HL-60/S4 treated with phorbol 12-myristate 13-acetate at 8.2 ng/mL for 4 days and 3 days (cell line): ENCODE measurements at regions not wholly inside any gene's neighbourhood (a gene's known extent, or its start where the extent isn't known, plus 50 kb on each side); places are given as distances from the start of the nearest gene placed in this dataset.

Experiments used
- in situ Hi-C: fragments of 300-500 bp; cut with MboI; formaldehyde crosslinking; loops from 2 replicates; pipeline ENCODE4 v1.15.0; 2022; ENCODE audit warnings: low sequenced_read_pairs

DNA sequence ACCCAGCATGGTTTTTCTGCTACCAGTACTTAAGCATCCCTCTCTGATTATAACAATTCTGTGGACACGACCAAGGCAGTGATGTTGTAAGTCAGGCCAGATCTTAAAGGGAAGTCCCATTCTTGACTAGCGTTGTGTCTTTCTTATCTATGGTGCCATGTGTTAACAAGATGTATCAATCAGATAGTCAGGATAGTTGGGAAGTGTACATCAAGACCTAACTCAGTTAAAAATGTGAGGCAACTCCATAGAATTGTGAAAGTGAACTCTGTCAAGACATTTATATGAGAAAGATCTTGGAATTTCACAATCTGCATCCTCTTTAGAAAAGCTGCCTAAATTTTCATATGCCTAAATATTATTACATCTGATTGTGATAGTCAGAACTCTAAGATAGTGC is 341.7 kb upstream of the SEMA3D start:
- in situ Hi-C loops: no loop called here

DNA sequence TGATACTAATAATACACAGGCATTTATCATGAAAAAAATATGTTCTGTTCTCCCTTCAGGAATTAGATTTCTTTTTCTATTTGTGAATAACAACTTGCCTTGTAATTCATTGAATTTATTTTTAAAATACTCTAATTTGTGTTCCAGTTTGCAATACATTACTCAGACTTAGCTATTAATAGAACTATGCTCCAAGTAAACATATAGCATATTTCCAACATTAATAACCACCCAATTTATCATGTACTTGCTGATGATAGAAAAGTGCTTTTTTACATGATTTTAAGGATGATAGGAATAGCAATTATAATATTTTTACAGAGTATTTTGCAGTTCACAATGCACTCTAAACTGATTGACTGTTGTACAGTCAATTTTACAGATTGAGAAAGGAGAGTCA is 338.8 kb upstream of the SEMA3D start:
- in situ Hi-C loops: no loop called here

- in situ Hi-C loops: no loop called here
These were observed 335.2 kb upstream of the SEMA3D start for GRCh38 chr7:85522070-85522469.

DNA sequence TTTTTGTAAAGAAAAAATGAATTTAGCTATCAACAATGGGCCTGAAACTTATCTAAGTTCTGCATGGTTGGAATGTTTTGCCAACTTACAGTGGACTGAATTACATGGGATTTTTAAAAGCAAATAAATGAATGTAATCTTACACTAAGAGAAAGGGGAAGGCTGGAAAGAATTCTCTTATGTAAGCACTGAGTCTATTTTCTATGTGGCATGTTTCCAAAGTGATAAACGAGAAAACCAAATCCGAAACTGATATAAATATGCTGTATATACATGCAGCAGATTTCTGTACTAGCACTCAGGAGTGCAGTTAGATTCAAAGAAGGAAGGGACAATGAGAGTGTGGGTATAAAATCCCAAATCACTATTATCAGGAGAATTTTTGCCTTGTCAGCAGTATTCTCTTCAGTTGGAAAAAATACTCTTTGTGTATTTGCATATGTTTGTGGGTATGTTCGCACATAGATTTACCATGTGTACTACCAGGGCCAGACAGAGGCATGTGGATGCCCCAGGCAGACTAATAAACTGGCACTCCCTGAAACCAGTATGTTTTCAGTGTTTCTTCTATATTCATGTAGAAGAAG is 334.3 kb upstream of the SEMA3D start:
- in situ Hi-C loops: no loop called here

DNA sequence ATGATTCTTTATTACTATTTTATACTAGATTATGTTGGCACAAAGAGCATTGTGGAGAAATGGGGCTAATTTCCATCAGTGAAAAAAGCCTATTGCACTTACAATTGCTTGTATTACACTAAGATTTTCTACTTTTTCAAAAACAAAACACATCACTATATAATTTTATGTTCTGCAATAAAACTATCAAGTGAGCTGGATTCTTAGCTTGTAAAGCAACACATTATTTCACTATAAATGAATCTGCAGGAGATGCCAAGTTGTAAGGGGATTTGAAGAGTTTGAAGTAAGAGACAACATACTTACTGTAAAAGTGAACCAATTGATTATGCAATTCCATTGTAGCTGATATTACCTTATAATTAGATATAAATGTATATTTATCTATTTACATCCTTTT is 333.3 kb upstream of the SEMA3D start:
- in situ Hi-C loops: no loop called here

DNA sequence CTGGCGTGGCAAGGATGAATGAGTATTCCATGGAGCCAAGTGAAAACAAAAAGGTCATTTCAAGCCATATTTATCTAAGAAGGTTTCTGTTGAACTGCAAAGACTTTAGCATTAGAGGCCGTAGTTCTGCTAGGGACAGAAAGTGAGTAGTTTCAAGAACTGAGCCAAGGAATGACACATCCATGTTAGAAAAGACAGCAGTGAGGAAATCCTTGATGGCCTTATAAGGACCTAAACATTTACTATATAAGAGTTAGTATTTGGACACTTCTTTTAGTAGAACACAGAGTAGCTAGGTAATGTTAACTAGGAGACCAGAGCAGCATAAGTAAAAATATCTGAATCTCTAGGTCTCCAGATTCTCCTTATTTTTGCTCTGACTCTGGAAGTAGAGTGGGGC is 329.8 kb upstream of the SEMA3D start:
- in situ Hi-C loops: no loop called here

DNA sequence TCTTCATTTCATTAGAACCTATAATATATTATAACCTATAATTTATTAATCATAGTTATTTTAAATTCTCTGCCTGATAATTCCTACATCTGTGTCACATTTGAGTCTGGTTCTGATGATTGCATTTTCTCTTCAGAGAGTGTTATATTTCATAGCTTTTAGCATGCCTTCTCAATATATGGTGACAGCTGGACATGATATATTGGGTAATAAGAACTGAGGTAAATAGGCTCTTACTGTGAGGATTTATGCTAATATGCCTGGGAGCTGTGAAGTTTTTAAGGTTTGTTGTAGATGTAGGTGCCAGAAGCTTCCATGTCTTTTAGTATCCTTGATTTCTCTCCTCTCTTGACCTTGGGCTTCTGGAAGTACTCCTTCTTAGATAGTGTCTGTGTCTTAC is 325.9 kb upstream of the SEMA3D start:
- in situ Hi-C loops: no loop called here

DNA sequence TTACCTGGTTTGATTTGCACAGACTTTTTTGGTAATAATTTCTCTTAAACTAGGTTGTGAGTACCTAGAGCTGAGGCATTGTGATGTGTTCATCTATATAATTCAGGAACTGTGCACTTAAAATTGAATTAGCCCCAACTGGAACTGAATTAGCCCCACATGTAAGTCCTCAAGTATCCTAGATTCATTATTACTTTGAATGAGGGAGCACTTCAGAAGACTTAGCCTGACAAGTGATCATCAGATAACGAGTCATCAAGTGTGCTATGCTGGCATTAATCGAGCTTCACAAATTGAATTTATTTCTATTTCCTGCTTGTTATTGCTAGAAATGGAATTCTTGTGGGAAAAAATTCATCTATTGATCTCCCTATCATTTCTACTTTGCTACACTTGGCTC is 323.4 kb upstream of the SEMA3D start:
- in situ Hi-C loops: no loop called here

DNA sequence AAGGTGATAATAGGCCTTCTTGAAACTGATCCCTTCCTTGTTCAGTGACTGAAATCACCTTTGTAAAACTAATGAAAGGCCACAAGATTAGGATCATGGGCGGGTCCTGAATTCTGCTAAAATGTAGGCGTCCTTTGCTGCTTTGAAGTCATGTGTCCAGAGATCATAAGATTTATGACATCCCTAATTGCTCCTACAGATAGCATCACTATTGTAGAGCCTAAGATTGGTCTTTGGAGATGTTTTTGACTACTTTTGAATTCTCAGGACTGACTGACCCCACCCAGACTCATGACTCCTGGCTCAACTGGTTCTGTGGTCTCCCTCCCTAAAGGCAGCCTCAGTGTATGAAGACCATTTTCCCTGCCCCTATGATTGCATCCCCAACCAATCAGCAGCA is 322.6 kb upstream of the SEMA3D start:
- in situ Hi-C loops: no loop called here

DNA sequence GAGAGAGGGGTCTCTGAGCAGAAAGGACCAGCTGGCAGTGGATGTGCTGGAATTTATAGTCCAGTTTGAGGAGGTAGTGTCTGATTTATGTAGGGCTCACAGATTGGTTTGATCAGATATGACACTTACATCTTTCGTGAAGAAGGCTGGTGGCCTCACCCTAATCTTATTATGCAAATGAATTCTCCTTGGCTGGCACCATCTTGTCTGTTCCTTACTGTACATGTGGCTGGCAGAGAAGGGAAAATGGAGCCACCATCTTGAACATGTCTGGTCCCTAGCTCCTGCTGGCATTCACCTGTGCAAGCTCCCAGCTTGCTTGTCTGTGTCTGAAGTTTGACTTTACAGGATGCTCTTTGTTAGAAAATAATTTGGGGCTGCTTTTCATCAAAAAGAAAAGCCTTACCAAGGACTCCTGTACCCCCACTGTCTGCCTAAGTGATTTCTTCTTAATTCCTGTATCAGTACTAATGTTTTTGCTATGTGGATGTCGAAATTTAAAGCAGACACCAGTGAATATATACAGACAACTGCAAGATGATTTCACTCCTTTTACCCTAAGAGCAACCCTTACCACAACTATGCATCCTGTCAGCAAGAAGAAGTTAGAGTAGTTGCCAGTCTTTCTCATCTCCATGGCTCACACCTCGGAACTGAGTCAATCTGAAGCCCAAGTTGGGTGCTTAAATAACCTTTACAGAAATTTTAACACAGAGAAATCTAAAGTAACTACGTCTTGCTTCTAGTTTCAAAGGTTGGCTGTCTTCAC is 322.0 kb upstream of the SEMA3D start:
- in situ Hi-C loops: no loop called here

DNA sequence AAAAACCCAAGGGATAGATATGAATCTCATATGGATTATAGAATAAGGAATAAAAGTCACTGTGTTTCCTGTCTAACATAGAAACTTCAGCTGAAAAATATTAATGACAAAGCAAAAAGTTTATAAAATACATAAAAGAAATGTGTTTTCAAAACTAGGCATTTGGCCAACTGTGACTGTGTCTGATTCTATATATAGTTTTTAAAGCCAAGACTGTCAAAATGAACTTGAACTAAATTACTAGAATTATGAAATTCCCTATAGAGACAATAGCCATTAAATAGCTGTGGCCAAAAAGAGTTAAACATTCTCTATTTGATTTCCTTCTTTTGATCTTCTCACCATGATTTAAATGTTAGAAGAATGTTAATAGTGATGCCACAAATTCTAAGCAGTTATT is 311.2 kb upstream of the SEMA3D start:
- in situ Hi-C loops: no loop called here

DNA sequence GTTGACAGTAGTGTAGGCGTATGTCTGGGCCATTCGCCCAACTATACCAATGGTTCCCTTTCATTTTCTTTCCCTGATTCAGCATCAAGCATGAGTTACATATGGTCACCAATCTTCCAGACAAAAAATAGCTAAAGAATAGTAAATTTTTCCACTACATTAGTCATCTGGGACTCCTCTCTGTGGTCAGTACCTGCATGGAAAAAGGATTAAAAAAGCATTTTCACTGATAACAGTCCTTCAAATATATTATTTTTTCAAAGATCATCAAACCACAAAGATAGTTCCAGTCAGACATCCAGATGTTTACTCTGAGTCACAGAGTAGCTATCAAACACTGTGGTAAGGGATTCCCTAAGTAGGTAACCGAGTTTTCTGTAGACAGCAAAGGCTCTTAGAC is 302.6 kb upstream of the SEMA3D start:
- in situ Hi-C loops: no loop called here

GRCh38 chr7:85488406-85488805 is 301.6 kb upstream of the SEMA3D start:
- in situ Hi-C loops: no loop called here

- in situ Hi-C loops: no loop called here
These were observed 296.3 kb upstream of the SEMA3D start for GRCh38 chr7:85483177-85483576.

DNA sequence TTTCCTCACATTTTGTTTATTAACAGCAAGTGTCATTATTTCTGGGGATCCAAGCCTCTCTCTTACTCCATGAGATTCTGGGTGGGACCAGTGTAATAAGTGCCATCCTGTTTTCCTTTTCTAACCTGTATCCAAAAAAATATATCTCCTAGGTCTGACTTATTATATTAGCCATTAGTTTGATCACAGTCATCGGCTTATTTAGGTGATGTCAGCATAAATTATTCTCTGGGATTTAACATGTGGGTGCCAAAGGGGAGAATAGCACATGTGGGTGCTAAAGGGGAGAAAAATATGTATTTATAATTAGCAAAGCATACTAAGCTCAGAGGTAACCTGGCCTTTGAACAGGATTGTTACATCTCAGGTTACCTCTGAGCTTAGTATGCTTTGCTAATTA is 293.8 kb upstream of the SEMA3D start:
- in situ Hi-C loops: no loop called here

DNA sequence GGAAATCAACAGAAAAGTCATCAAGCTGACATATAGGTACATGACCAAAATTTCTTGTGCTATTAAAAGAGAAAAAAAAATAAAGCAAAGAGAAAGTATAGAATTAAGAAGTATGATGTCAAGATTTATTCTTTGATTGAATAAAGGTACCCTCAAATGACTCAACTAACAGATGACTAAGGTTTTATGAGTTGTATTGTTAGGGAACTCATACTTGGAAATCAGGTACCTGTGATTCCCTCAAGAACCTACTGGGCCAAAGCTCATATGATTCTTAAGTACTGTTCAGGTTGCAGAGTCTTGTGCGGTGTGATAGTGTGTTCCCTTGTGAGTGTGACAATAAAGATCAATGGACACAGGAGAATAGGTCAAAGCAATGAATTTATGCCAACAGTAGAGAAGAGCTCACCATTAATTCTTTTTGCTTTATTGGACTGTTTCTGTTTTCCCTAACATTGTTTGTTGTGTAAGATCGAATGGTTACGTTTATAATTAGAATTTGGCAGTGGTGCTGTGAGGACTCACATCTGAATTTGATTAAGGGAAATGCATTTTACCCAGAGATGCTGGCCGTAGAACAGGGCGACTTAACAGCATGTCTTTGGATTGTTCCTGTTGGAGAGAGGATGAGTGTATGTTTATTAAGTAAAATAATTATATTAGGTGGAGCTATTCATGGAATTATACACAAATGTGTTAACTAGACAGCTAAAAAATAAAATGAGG is 293.2 kb upstream of the SEMA3D start:
- in situ Hi-C loops: no loop called here

GRCh38 chr7:85478530-85478929 is 291.7 kb upstream of the SEMA3D start:
- in situ Hi-C loops: no loop called here

GRCh38 chr7:85475476-85475875 is 288.6 kb upstream of the SEMA3D start:
- in situ Hi-C loops: no loop called here

DNA sequence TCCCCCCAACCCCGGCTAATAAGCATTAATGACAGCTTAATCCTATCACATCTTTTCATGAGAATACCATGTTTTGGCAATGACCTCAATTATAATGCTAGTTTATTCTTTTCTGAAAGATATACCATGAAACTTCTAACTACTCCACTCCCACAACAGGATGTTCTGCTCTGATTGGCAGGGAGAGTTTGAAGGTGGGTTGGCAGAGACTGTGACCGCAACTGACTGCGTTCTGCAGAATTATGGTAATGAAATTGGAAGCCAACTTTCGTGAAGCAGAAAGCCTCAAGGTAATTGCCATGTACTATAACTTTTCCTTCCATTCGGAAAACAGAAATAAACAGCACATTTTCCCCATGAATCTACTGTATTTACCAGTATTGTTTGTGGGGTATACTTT is 288.2 kb upstream of the SEMA3D start:
- in situ Hi-C loops: no loop called here

- in situ Hi-C loops: no loop called here
These were observed 287.4 kb upstream of the SEMA3D start for GRCh38 chr7:85474234-85474633.

DNA sequence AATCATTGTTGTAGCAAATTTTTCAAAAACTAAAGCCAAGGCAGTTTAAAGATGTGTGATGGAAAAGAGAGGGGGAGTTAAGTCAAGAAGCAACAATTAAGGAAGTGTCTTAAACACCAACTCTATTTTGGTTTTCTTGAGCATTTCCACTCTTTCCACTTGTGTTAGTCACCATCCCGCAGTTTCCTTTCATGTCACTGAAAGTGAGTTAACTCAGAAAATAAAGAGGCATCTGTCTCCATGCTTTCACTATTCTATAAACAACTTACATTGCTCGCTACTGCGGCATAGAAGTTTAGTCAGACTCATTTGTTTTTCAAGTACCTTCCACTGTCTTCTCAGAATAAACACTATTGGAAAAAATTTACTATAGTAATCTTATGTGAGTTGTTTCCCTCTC is 284.9 kb upstream of the SEMA3D start:
- in situ Hi-C loops: no loop called here

DNA sequence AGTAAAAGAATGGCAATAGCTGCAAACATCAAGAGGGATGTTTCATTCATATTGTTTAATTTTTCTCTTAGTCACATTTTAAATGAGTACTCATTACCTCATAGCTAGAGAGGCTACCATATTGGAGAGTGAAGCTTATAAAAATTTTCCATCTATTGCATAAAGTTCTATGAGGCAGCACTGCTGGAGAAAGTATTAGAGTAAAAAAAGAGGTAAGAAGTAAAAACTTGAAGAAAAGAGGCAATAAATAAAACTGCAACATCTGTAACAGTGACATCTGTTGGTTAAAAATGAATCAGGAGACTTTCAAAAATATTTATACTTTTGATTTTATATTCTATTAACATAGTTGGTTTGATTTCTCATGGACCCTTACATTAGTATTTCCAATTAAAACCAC is 284.5 kb upstream of the SEMA3D start:
- in situ Hi-C loops: no loop called here
